ENCODE measurements at regions not wholly inside any gene's neighbourhood (a gene's known extent, or its start where the extent isn't known, plus 50 kb on each side); places are given as distances from the start of the nearest gene placed in this dataset.

DNA sequence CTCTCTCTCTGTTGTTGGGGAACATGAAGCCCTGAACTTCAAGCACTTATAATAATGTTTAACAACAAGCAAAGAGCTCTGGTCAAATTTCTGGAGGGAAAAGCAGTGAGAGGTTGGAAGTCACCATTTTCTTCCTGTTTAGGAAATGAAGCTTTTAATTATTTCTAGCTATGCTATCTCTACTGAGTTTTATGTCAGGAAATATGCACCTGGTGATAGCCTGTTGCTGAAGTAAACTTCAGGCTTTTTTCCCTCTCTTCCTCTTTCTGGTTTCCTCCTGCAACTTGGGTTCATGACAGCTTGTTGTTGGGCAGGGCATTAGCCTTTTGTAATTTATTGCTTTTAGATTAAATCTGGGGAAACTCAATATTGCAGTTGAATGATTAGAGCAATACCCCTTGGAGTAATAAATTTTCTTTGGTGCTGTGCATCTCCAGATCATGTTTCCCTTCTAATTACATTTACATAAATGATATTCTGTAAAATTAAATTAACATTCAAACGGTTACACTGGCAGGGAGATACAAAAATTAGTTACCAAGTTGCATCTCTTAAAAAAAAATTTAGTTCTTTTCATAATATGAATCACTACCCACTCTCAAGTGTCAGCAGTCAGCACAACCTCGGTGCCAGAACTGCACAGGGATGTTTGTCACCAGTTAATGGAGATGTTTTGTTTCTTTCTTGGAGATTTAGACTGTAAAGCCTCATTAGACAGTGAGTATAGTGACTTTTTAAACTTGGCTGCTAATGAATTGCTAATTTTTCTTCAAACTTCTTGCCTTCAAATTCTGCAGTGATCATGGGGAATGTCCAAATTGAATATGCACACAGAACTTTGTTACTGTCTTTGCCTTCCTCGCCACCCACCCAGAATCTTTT, 466.6 kb upstream of the ETAA1 start:
- ATAC-seq (no peak), DNase-seq (no peak)
- no peak overlapping the region for H3K4me3 ChIP-seq
- TF ChIP-seq, protein P1, sequence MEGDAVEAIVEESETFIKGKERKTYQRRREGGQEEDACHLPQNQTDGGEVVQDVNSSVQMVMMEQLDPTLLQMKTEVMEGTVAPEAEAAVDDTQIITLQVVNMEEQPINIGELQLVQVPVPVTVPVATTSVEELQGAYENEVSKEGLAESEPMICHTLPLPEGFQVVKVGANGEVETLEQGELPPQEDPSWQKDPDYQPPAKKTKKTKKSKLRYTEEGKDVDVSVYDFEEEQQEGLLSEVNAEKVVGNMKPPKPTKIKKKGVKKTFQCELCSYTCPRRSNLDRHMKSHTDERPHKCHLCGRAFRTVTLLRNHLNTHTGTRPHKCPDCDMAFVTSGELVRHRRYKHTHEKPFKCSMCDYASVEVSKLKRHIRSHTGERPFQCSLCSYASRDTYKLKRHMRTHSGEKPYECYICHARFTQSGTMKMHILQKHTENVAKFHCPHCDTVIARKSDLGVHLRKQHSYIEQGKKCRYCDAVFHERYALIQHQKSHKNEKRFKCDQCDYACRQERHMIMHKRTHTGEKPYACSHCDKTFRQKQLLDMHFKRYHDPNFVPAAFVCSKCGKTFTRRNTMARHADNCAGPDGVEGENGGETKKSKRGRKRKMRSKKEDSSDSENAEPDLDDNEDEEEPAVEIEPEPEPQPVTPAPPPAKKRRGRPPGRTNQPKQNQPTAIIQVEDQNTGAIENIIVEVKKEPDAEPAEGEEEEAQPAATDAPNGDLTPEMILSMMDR (IDR thresholded peaks at IDR 0.05): no peak
- intact Hi-C loops (cut with DNase I): no loop called here
- no peaks in the 10 kb centered on the region for H3K4me1 ChIP-seq
- H3K9me3 ChIP-seq: no peaks in the 10 kb centered on the region
- no peaks in the 10 kb centered on the region for H3K36me3 ChIP-seq (ENCODE audit: insufficient read depth in 1 of 2, low read depth in 1 of 2)
- H3K27me3 ChIP-seq (ENCODE audit: insufficient read depth in 3 of 3, low read length in 2 of 3): no peaks in the 10 kb centered on the region
- 40 to 45% (median 42%) methylated on average over 3 of the region's 3 CpGs for WGBS, 3 donors
- H3K27ac ChIP-seq: no peak overlapping the region

DNA sequence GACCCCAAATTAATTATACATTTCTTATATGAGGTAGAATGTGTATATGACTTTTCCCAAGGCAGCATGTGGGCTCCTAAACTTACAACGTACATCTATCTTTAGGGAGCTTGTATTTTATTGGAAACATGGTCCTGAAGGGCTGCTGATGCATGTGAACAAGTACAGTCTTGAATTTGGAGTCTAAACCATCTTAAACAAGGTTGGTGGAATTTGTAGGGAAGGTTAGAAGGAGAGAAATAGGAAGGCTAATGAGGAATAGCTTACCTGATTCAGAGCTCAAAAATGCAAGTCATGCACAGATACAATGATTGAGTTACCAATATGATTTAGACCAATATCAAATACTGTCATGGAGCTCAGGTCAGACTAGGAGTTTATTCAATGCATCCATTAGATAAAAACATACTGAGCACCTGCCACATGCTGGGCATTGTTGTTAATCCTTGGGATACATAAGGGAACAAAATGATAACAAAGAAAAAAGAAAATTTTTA, 458.6 kb upstream of the ETAA1 start:
- ATAC-seq (no peak), DNase-seq (no peak)
- H3K27ac ChIP-seq: no peak overlapping the region
- no peaks in the 10 kb centered on the region for H3K4me1 ChIP-seq
- WGBS, 3 donors: 75 to 83% (median 80%) methylated on average over 1 of the region's 1 CpG
- no peak overlapping the region for H3K4me3 ChIP-seq
- TF ChIP-seq, protein P1 (IDR thresholded peaks at IDR 0.05): no peak
- no peaks in the 10 kb centered on the region for H3K9me3 ChIP-seq
- intact Hi-C loops (cut with DNase I): no loop called here
- no peaks in the 10 kb centered on the region for H3K27me3 ChIP-seq (ENCODE audit: insufficient read depth in 3 of 3, low read length in 2 of 3)
- no peaks in the 10 kb centered on the region for H3K36me3 ChIP-seq (ENCODE audit: insufficient read depth in 1 of 2, low read depth in 1 of 2)

DNA sequence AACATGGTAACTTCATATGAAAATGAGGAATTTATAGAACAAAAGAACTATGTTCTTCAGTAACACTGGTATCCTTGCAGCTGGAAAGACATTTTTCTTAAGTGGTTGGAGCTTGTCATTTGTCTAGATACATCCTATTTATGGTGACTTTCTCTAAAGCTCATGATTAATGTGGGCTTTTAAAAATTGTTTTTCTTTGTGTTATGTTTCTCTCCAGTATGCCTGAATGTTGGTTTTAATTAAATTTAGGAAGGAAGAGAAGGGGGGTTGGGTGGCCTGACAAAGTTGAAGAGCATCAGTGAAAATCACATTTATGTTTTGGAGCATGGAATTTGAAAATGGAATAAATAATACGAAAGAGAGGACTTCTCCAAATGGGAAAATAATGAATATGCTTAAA, 457.1 kb upstream of the ETAA1 start:
- 64 to 85% (median 73%) methylated on average over 1 of the region's 1 CpG for WGBS, 3 donors
- Histone ChIP-seq H3K27me3 (ENCODE audit: insufficient read depth in 3 of 3, low read length in 2 of 3) (no peaks in the 10 kb centered on the region), H3K4me1 (no peaks in the 10 kb centered on the region), H3K9me3 (no peaks in the 10 kb centered on the region), H3K36me3 (ENCODE audit: insufficient read depth in 1 of 2, low read depth in 1 of 2) (no peaks in the 10 kb centered on the region), H3K27ac (no peak overlapping the region), H3K4me3 (no peak overlapping the region)
- no peak for ATAC-seq
- intact Hi-C loops (cut with DNase I): no loop called here
- DNase-seq: no peak
- TF ChIP-seq, protein P1 (IDR thresholded peaks at IDR 0.05): no peak

DNA sequence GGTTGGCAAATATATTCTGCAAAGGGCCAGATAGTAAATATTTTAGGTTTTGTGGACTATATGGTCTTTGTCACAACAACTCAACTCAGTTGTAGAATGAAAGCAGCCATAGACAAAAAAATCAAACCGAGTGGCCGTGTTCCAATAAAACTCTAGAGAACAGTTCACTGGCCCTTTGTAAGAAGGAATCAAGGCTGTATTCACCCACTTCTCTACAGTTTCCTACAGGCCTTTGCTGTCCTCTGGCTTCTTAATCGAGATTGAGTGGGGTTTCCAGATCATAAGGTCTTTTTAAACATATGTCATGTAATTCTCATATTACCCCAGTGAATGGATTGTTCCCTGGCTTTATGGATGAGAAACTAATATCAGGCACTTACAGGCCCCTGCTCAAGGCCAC, 448.9 kb upstream of the ETAA1 start:
- TF ChIP-seq, protein P1 (IDR thresholded peaks at IDR 0.05): no peak
- peaks cover 0 to 2% (median 0%) of the 10 kb centered on the region in 3 donors for H3K27me3 ChIP-seq (ENCODE audit: insufficient read depth in 3 of 3, low read length in 2 of 3)
- ATAC-seq: no peak
- DNase-seq: no peak
- no peaks in the 10 kb centered on the region for H3K4me1 ChIP-seq
- WGBS, 3 donors: 73 to 78% (median 74%) methylated on average over 3 of the region's 3 CpGs
- H3K27ac ChIP-seq: no peak overlapping the region
- H3K36me3 ChIP-seq (ENCODE audit: insufficient read depth in 1 of 2, low read depth in 1 of 2): no peaks in the 10 kb centered on the region
- H3K9me3 ChIP-seq: no peaks in the 10 kb centered on the region
- no peak overlapping the region for H3K4me3 ChIP-seq
- intact Hi-C loops (cut with DNase I): no loop called here

All from psoas muscle (tissue), 7 donors.